ENCODE measurements at regions not wholly inside any gene's neighbourhood (a gene's known extent, or its start where the extent isn't known, plus 50 kb on each side); places are given as distances from the start of the nearest gene placed in this dataset.

GRCh38 chr4:143273160-143273917 lies 63.3 kb upstream of the GAB1 start:
- intact Hi-C loops (cut with DNase I) = no loop called here
- H3K27me3 ChIP-seq = no peaks in the 10 kb centered on the region
- no peak for TF ChIP-seq CTCF (IDR thresholded peaks at IDR 0.05)
- no peaks in the 10 kb centered on the region for H3K9me3 ChIP-seq
- no peaks in the 10 kb centered on the region for H3K4me1 ChIP-seq
- DNase-seq (ENCODE audit: low spot score in 2 of 2) = no peak
- H3K4me3 ChIP-seq = no peak overlapping the region
- H3K36me3 ChIP-seq = no peaks in the 10 kb centered on the region
- no peak overlapping the region for H3K27ac ChIP-seq

- no peaks in the 10 kb centered on the region for H3K27me3 ChIP-seq
- no peak overlapping the region for H3K27ac ChIP-seq
- no peak overlapping the region for H3K4me3 ChIP-seq
- no peaks in the 10 kb centered on the region for H3K36me3 ChIP-seq
- no peak for DNase-seq (ENCODE audit: low spot score in 2 of 2)
- no peak for TF ChIP-seq CTCF (IDR thresholded peaks at IDR 0.05)
- peaks cover 0 to 4% of the 10 kb centered on the region in 2 donors for H3K4me1 ChIP-seq
- intact Hi-C loops (cut with DNase I) = no loop called here
- H3K9me3 ChIP-seq = no peaks in the 10 kb centered on the region
Measured at GRCh38 chr4:143280861-143281260, 55.8 kb upstream of the GAB1 start.

- H3K36me3 ChIP-seq = no peaks in the 10 kb centered on the region
- H3K27me3 ChIP-seq = no peaks in the 10 kb centered on the region
- DNase-seq (ENCODE audit: low spot score in 2 of 2) = no peak
- H3K4me3 ChIP-seq = no peak overlapping the region
- intact Hi-C loops (cut with DNase I) = no loop called here
- H3K9me3 ChIP-seq = no peaks in the 10 kb centered on the region
- peaks cover 0 to 4% of the 10 kb centered on the region in 2 donors for H3K4me1 ChIP-seq
- TF ChIP-seq CTCF (IDR thresholded peaks at IDR 0.05) = no peak
- H3K27ac ChIP-seq = no peak overlapping the region
Measured at GRCh38 chr4:143281507-143282190, 55.0 kb upstream of the GAB1 start.

GRCh38 chr4:143282211-143282707 lies 54.4 kb upstream of the GAB1 start:
- no peak for DNase-seq (ENCODE audit: low spot score in 2 of 2)
- Histone ChIP-seq H3K9me3 (no peaks in the 10 kb centered on the region), H3K4me3 (no peak overlapping the region), H3K4me1 (peaks cover 0 to 4% of the 10 kb centered on the region in 2 donors), H3K36me3 (no peaks in the 10 kb centered on the region), H3K27ac (no peak overlapping the region), H3K27me3 (no peaks in the 10 kb centered on the region)
- intact Hi-C loops (cut with DNase I) = no loop called here
- TF ChIP-seq CTCF (IDR thresholded peaks at IDR 0.05) = no peak

- Histone ChIP-seq H3K4me1 (peaks cover 0 to 9% of the 10 kb centered on the region in 2 donors), H3K9me3 (no peaks in the 10 kb centered on the region), H3K27me3 (no peaks in the 10 kb centered on the region), H3K27ac (peak overlapping the region; percentile 74 to 83), H3K4me3 (peak overlapping the region in 1 of 2 donors; percentile 22), H3K36me3 (no peaks in the 10 kb centered on the region)
- intact Hi-C loops (cut with DNase I) = loop anchor here (5.0 kb wide), 1 partner anchor 121 kb away; no protein-coding TSS in a partner anchor
- no peak for DNase-seq (ENCODE audit: low spot score in 2 of 2)
- no peak for TF ChIP-seq CTCF (IDR thresholded peaks at IDR 0.05)
Measured at GRCh38 chr4:143285696-143286437, 50.8 kb upstream of the GAB1 start.

Data from ascending aorta (tissue), 2 donors.